22Rv1 (cell line): ENCODE measurements at regions not wholly inside any gene's neighbourhood (a gene's known extent, or its start where the extent isn't known, plus 50 kb on each side); places are given as distances from the start of the nearest gene placed in this dataset.

Source experiments
- ZFX ChIP-seq: fragments of 450-650 bp; IDR thresholded peaks from 2 replicates; pipeline ENCODE4 v1.6.1; 2017; ENCODE audit warnings: antibody characterized with exemption, borderline replicate concordance
- TF ChIP-seq, protein P1 (sequence below): fragments of 450-650 bp; IDR thresholded peaks from 2 replicates; pipeline ENCODE4 v1.5.1; 2017; ENCODE audit warnings: mild to moderate bottlenecking

GRCh38 chr3:170716172-170716805 is 130.4 kb upstream of the SLC7A14 start:
- TF ChIP-seq, protein P1, sequence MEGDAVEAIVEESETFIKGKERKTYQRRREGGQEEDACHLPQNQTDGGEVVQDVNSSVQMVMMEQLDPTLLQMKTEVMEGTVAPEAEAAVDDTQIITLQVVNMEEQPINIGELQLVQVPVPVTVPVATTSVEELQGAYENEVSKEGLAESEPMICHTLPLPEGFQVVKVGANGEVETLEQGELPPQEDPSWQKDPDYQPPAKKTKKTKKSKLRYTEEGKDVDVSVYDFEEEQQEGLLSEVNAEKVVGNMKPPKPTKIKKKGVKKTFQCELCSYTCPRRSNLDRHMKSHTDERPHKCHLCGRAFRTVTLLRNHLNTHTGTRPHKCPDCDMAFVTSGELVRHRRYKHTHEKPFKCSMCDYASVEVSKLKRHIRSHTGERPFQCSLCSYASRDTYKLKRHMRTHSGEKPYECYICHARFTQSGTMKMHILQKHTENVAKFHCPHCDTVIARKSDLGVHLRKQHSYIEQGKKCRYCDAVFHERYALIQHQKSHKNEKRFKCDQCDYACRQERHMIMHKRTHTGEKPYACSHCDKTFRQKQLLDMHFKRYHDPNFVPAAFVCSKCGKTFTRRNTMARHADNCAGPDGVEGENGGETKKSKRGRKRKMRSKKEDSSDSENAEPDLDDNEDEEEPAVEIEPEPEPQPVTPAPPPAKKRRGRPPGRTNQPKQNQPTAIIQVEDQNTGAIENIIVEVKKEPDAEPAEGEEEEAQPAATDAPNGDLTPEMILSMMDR, result no peak
- no peak for TF ChIP-seq ZFX
